ENCODE measurements at regions not wholly inside any gene's neighbourhood (a gene's known extent, or its start where the extent isn't known, plus 50 kb on each side); places are given as distances from the start of the nearest gene placed in this dataset.

DNA sequence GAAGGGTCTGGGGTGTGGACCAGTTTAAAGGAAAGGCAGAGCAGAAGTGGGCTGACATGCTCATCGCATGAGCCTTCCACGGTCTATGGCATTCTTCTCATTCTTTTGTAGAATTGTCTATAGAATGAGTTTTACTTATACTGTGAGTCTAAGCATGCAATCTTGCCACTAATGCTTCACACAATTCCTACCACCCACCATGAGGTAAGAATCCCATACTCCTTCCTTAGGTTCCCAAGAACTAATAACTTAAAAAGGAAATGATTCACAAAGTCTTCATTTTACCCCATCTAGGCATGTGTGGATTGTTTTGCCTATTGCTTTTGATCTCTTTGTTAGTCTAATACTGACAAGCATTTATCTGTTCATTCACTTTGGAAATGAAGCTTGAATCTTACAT is 195.2 kb downstream of the LY86 start:
- TF ChIP-seq POLR2A (IDR thresholded peaks at IDR 0.05), result no peak
- TF ChIP-seq EP300 (IDR thresholded peaks at IDR 0.05), result no peak
